Neural cell (in vitro differentiated cells): ENCODE measurements at regions not wholly inside any gene's neighbourhood (a gene's known extent, or its start where the extent isn't known, plus 50 kb on each side); places are given as distances from the start of the nearest gene placed in this dataset.

Experiments used
- CTCF ChIP-seq: fragments of 450-650 bp; IDR thresholded peaks from 2 replicates; pipeline ENCODE4 v1.5.1; 2014; ENCODE audit warnings: antibody characterized with exemption, mild to moderate bottlenecking, moderate library complexity; ENCODE audit not compliant: poor library complexity, severe bottlenecking
- EP300 ChIP-seq: fragments of 450-650 bp; conservative IDR thresholded peaks from 2 replicates; pipeline ENCODE4 v1.6.1; 2014; ENCODE audit warnings: antibody characterized with exemption, mild to moderate bottlenecking, moderate library complexity; ENCODE audit not compliant: poor library complexity, severe bottlenecking
- EZH2 ChIP-seq: fragments of 200-600, 300-800 bp; shearing (Covaris generic), sonication (generic); IDR thresholded peaks from 2 replicates; pipeline ENCODE4 v1.6.1; 2014; ENCODE audit warnings: antibody characterized with exemption, low read length, borderline replicate concordance, mild to moderate bottlenecking; ENCODE audit not compliant: insufficient read depth, poor library complexity, severe bottlenecking
- MXI1 ChIP-seq: fragments of 450-650 bp; conservative IDR thresholded peaks from 2 replicates; pipeline ENCODE4 v1.6.1; 2014; ENCODE audit warnings: antibody characterized with exemption, mild to moderate bottlenecking; ENCODE audit not compliant: poor library complexity, severe bottlenecking
- POLR2AphosphoS5 ChIP-seq: IDR thresholded peaks from 2 replicates; pipeline ENCODE4 v1.6.1; 2012
- RAD21 ChIP-seq: fragments of 450-650 bp; conservative IDR thresholded peaks from 2 replicates; pipeline ENCODE4 v1.6.1; 2014; ENCODE audit warnings: antibody characterized with exemption, mild to moderate bottlenecking, moderate library complexity
- TAF1 ChIP-seq: IDR thresholded peaks from 2 replicates; pipeline ENCODE4 v1.6.1; 2012; ENCODE audit warnings: low read depth

GRCh38 chr18:41075212-41075611 is 879.8 kb upstream of the PIK3C3 start:
- TF ChIP-seq CTCF (no peak), POLR2AphosphoS5 (no peak), RAD21 (no peak), MXI1 (no peak), EP300 (no peak), EZH2 (no peak), TAF1 (no peak)
